ENCODE measurements at regions not wholly inside any gene's neighbourhood (a gene's known extent, or its start where the extent isn't known, plus 50 kb on each side); places are given as distances from the start of the nearest gene placed in this dataset.
"Not testable (repeated sequence)": the region's sequence is repeated elsewhere in the genome, so short reads cannot be mapped to it uniquely, and the experiment has no call there.

DNA sequence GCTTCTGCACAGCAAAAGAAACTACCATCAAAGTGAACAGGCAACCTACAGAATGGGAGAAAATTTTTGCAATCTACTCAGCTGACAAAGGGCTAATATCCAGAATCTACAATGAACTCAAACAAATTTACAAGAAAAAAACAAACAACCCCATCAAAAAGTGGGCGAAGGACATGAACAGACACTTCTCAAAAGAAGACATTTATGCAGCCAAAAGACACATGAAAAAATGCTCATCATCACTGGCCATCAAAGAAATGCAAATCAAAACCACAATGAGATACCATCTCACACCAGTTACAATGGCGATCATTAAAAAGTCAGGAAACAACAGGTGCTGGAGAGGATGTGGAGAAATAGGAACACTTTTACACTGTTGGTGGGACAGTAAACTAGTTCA, 132.0 kb downstream of the ZFAND4 start:
- H3K36me3 Mint-ChIP-seq; H3K9me3 Mint-ChIP-seq; H3K27ac ChIP-seq (ENCODE audit: low read depth in 1 of 2, low read length in 2 of 2); H3K27ac Mint-ChIP-seq; H3K4me3 ChIP-seq (replicated peaks in 1 of 3; ENCODE audit: low read depth in 2 of 3, low read length in 3 of 3); H3K27me3 Mint-ChIP-seq (ENCODE audit: low read depth in 3 of 3); H3K4me3 Mint-ChIP-seq; H4K20me1 ChIP-seq (ENCODE audit: insufficient read depth, low read length); DNase-seq; H3K4me2 ChIP-seq (replicated peaks; ENCODE audit: extremely low read depth, low read length, poor library complexity, severe bottlenecking); H3K9ac ChIP-seq (ENCODE audit: insufficient read depth, low read length, poor library complexity, severe bottlenecking); intact Hi-C loops (cut with micrococcal nuclease); H3K79me2 ChIP-seq (ENCODE audit: insufficient read depth, low read length); H3K9me3 ChIP-seq (replicated peaks in 1 of 2; ENCODE audit: control insufficient read depth in 1 of 2, insufficient read depth in 1 of 2, low read length in 2 of 2); H3K36me3 ChIP-seq (replicated peaks in 1 of 2; ENCODE audit: control insufficient read depth in 1 of 2, insufficient read depth in 2 of 2, low read length in 2 of 2); H3K27me3 ChIP-seq (ENCODE audit: control insufficient read depth in 2 of 2, insufficient read depth in 2 of 2, low read length in 2 of 2); H2AFZ ChIP-seq (ENCODE audit: insufficient read depth, low read depth, low read length, poor library complexity, severe bottlenecking): not testable (repeated sequence)
- H3K4me1 ChIP-seq (ENCODE audit: control insufficient read depth in 1 of 2, insufficient read depth in 2 of 2, low read length in 2 of 2): peaks cover 12 to 15% of the 10 kb centered on the region in 2 donors
- no CpG with 5 or more reads among the region's 2 CpGs for WGBS (ENCODE audit: insufficient coverage)
- peaks cover 20% of the 10 kb centered on the region for H3K4me1 Mint-ChIP-seq

DNA sequence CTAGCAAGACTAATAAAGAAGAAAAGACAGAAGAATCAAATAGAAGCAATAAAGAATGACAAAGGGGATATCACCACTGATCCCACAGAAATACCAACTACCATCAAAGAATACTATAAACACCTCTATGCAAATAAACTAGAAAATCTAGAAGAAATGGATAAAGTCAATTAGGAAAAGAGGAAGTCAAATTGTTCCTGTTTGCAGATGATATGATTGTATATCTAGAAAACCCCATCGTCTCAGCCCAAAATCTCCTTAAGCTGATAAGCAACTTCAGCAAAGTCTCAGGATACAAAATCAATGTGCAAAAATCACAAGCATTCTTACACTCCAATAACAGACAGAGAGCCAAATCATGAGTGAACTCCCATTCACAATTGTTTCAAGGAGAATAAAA, 133.0 kb downstream of the ZFAND4 start:
- H3K27me3 ChIP-seq (ENCODE audit: control insufficient read depth in 2 of 2, insufficient read depth in 2 of 2, low read length in 2 of 2); intact Hi-C loops (cut with micrococcal nuclease); DNase-seq; H3K27me3 Mint-ChIP-seq (ENCODE audit: low read depth in 3 of 3); H3K27ac ChIP-seq (ENCODE audit: low read depth in 1 of 2, low read length in 2 of 2); H3K4me2 ChIP-seq (replicated peaks; ENCODE audit: extremely low read depth, low read length, poor library complexity, severe bottlenecking); H3K4me3 Mint-ChIP-seq; H3K36me3 ChIP-seq (replicated peaks in 1 of 2; ENCODE audit: control insufficient read depth in 1 of 2, insufficient read depth in 2 of 2, low read length in 2 of 2); H2AFZ ChIP-seq (ENCODE audit: insufficient read depth, low read depth, low read length, poor library complexity, severe bottlenecking); H4K20me1 ChIP-seq (ENCODE audit: insufficient read depth, low read length); H3K9me3 ChIP-seq (replicated peaks in 1 of 2; ENCODE audit: control insufficient read depth in 1 of 2, insufficient read depth in 1 of 2, low read length in 2 of 2); H3K9ac ChIP-seq (ENCODE audit: insufficient read depth, low read length, poor library complexity, severe bottlenecking); H3K36me3 Mint-ChIP-seq; H3K4me3 ChIP-seq (replicated peaks in 1 of 3; ENCODE audit: low read depth in 2 of 3, low read length in 3 of 3); H3K4me1 ChIP-seq (ENCODE audit: control insufficient read depth in 1 of 2, insufficient read depth in 2 of 2, low read length in 2 of 2); H3K27ac Mint-ChIP-seq; H3K9me3 Mint-ChIP-seq; H3K79me2 ChIP-seq (ENCODE audit: insufficient read depth, low read length): not testable (repeated sequence)
- WGBS (ENCODE audit: insufficient coverage): no CpG with 5 or more reads among the region's 1 CpG
- peaks cover 14% of the 10 kb centered on the region for H3K4me1 Mint-ChIP-seq

DNA sequence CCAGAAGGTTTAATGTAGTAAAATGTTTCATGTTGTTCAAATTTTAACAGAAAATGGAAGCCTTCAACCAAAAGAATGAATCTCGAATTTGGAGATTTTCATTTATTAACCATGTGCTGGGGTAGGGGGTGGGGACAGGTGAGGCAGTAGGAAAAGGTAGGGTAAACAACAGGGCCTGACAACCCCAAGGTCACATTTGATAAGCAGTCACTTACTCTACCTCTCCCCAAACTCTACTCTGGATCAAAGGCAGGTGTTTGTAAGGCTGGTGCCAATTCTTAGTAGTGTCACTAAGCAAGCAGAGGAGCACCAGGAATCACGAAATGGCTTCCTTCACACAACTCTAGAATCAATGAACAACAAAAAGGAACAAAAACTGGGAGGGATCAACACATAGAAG, 138.0 kb downstream of the ZFAND4 start:
- Histone ChIP-seq H3K9ac (ENCODE audit: insufficient read depth, low read length, poor library complexity, severe bottlenecking) (no peak overlapping the region), H3K27ac (ENCODE audit: low read depth in 1 of 2, low read length in 2 of 2) (no peak overlapping the region), H3K4me3 (replicated peaks in 1 of 3; ENCODE audit: low read depth in 2 of 3, low read length in 3 of 3) (no peak overlapping the region), H3K9me3 (replicated peaks in 1 of 2; ENCODE audit: control insufficient read depth in 1 of 2, insufficient read depth in 1 of 2, low read length in 2 of 2) (no peaks in the 10 kb centered on the region), H3K27me3 (ENCODE audit: control insufficient read depth in 2 of 2, insufficient read depth in 2 of 2, low read length in 2 of 2) (no peaks in the 10 kb centered on the region), H4K20me1 (ENCODE audit: insufficient read depth, low read length) (no peaks in the 10 kb centered on the region), H3K79me2 (ENCODE audit: insufficient read depth, low read length) (no peaks in the 10 kb centered on the region), H3K4me1 (ENCODE audit: control insufficient read depth in 1 of 2, insufficient read depth in 2 of 2, low read length in 2 of 2) (peaks cover 0 to 4% of the 10 kb centered on the region in 2 donors), H3K4me2 (replicated peaks; ENCODE audit: extremely low read depth, low read length, poor library complexity, severe bottlenecking) (no peak overlapping the region), H3K36me3 (replicated peaks in 1 of 2; ENCODE audit: control insufficient read depth in 1 of 2, insufficient read depth in 2 of 2, low read length in 2 of 2) (peaks cover 0 to 7% of the 10 kb centered on the region in 2 donors), H2AFZ (ENCODE audit: insufficient read depth, low read depth, low read length, poor library complexity, severe bottlenecking) (no peak overlapping the region)
- Mint-ChIP-seq H3K27me3 (ENCODE audit: low read depth in 3 of 3) (no peaks in the 10 kb centered on the region), H3K4me1 (peaks cover 8% of the 10 kb centered on the region), H3K9me3 (peaks cover 0 to 2% (median 0%) of the 10 kb centered on the region in 7 donors), H3K4me3 (no peak overlapping the region), H3K36me3 (peaks cover 4 to 11% of the 10 kb centered on the region in 2 donors), H3K27ac (no peak overlapping the region)
- intact Hi-C loops (cut with micrococcal nuclease): no loop called here
- DNase-seq: no peak
- WGBS (ENCODE audit: insufficient coverage): no CpG with 5 or more reads among the region's 2 CpGs
- TF ChIP-seq, protein P1, sequence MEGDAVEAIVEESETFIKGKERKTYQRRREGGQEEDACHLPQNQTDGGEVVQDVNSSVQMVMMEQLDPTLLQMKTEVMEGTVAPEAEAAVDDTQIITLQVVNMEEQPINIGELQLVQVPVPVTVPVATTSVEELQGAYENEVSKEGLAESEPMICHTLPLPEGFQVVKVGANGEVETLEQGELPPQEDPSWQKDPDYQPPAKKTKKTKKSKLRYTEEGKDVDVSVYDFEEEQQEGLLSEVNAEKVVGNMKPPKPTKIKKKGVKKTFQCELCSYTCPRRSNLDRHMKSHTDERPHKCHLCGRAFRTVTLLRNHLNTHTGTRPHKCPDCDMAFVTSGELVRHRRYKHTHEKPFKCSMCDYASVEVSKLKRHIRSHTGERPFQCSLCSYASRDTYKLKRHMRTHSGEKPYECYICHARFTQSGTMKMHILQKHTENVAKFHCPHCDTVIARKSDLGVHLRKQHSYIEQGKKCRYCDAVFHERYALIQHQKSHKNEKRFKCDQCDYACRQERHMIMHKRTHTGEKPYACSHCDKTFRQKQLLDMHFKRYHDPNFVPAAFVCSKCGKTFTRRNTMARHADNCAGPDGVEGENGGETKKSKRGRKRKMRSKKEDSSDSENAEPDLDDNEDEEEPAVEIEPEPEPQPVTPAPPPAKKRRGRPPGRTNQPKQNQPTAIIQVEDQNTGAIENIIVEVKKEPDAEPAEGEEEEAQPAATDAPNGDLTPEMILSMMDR (IDR thresholded peaks at IDR 0.05): no peak
